GM18861 (cell line): ENCODE measurements at regions not wholly inside any gene's neighbourhood (a gene's known extent, or its start where the extent isn't known, plus 50 kb on each side); places are given as distances from the start of the nearest gene placed in this dataset.
"Not testable (repeated sequence)": the region's sequence is repeated elsewhere in the genome, so short reads cannot be mapped to it uniquely, and the experiment has no call there.

Experiments used
- ATAC-seq: cut with Tn5 transposase; IDR thresholded peaks from one replicate; pipeline ENCODE4 v1.9.1; 2021; ENCODE audit not compliant: unreplicated experiment

GRCh38 chr18:71294201-71294600 is 1005.4 kb downstream of the SOCS6 start:
- not testable (repeated sequence) for ATAC-seq

- ATAC-seq, result no peak
Measured at GRCh38 chr18:71293322-71293721, 1004.5 kb downstream of the SOCS6 start.

- no peak for ATAC-seq
Measured at GRCh38 chr18:71287268-71287667, 998.4 kb downstream of the SOCS6 start.

GRCh38 chr18:71252351-71252865 is 963.6 kb downstream of the SOCS6 start:
- no peak for ATAC-seq

- no peak for ATAC-seq
Measured at GRCh38 chr18:71250191-71250590, 961.3 kb downstream of the SOCS6 start.

- no peak for ATAC-seq
Measured at GRCh38 chr18:71249791-71250190, 960.9 kb downstream of the SOCS6 start.

GRCh38 chr18:71242981-71243380 is 954.1 kb downstream of the SOCS6 start:
- ATAC-seq, result no peak

- no peak for ATAC-seq
Measured at GRCh38 chr18:71238974-71239624, 950.3 kb downstream of the SOCS6 start.

- ATAC-seq, result no peak
Measured at GRCh38 chr18:71237641-71238040, 948.8 kb downstream of the SOCS6 start.

GRCh38 chr18:71233177-71233576 is 944.3 kb downstream of the SOCS6 start:
- no peak for ATAC-seq

- ATAC-seq, result no peak
Measured at GRCh38 chr18:71223486-71223885, 934.6 kb downstream of the SOCS6 start.

- no peak for ATAC-seq
Measured at GRCh38 chr18:71221405-71221804, 932.6 kb downstream of the SOCS6 start.

- not testable (repeated sequence) for ATAC-seq
Measured at GRCh38 chr18:71212739-71213138, 923.9 kb downstream of the SOCS6 start.

- ATAC-seq, result no peak
Measured at GRCh38 chr18:71212222-71212621, 923.4 kb downstream of the SOCS6 start.

- no peak for ATAC-seq
Measured at GRCh38 chr18:71209944-71210343, 921.1 kb downstream of the SOCS6 start.

GRCh38 chr18:71194438-71194837 is 905.6 kb downstream of the SOCS6 start:
- ATAC-seq, result no peak

- no peak for ATAC-seq
Measured at GRCh38 chr18:71189581-71189980, 900.7 kb downstream of the SOCS6 start.

GRCh38 chr18:71168557-71169145 is 879.8 kb downstream of the SOCS6 start:
- ATAC-seq, result no peak

GRCh38 chr18:71136487-71136886 is 847.6 kb downstream of the SOCS6 start:
- no peak for ATAC-seq

- ATAC-seq, result no peak
Measured at GRCh38 chr18:71134122-71134521, 845.3 kb downstream of the SOCS6 start.

GRCh38 chr18:71131918-71132317 is 843.1 kb downstream of the SOCS6 start:
- ATAC-seq, result no peak

- no peak for ATAC-seq
Measured at GRCh38 chr18:71130351-71130750, 841.5 kb downstream of the SOCS6 start.

- ATAC-seq, result no peak
Measured at GRCh38 chr18:71125581-71125980, 836.7 kb downstream of the SOCS6 start.
